ENCODE measurements at regions not wholly inside any gene's neighbourhood (a gene's known extent, or its start where the extent isn't known, plus 50 kb on each side); places are given as distances from the start of the nearest gene placed in this dataset.

- TF ChIP-seq POLR2A (IDR thresholded peaks at IDR 0.05) (no peak), CTCF (IDR thresholded peaks at IDR 0.05) (no peak)
Measured at GRCh38 chr16:79407461-79408135, 192.9 kb downstream of the MAF start.

Measured in esophagus squamous epithelium (tissue), 4 donors.